GM18907 (cell line): ENCODE measurements at regions not wholly inside any gene's neighbourhood (a gene's known extent, or its start where the extent isn't known, plus 50 kb on each side); places are given as distances from the start of the nearest gene placed in this dataset.
"Not testable (repeated sequence)": the region's sequence is repeated elsewhere in the genome, so short reads cannot be mapped to it uniquely, and the experiment has no call there.

Source experiments
- ATAC-seq: cut with Tn5 transposase; IDR thresholded peaks from one replicate; pipeline ENCODE4 v1.9.1; 2021; ENCODE audit warnings: mild to moderate bottlenecking, moderate library complexity; ENCODE audit not compliant: unreplicated experiment

DNA sequence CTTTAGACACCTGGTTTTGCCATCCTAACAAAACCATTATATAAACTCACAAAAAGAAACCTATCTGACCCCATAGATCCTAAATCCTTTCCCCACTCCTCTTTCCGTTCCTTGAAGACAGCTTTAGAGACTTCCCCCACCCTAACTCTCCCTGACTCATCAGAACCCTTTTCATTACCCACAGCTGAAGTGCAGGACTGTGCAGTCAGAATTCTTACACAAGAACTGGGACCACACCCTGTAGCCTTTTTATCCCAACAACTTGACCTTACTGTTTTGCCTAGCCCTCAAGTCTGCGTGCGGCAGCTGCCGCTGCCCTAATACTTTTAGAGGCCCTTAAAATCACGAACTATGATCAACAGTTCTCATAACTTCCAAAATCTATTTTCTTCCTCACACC is 254.9 kb upstream of the GULP1 start:
- ATAC-seq, result not testable (repeated sequence)

DNA sequence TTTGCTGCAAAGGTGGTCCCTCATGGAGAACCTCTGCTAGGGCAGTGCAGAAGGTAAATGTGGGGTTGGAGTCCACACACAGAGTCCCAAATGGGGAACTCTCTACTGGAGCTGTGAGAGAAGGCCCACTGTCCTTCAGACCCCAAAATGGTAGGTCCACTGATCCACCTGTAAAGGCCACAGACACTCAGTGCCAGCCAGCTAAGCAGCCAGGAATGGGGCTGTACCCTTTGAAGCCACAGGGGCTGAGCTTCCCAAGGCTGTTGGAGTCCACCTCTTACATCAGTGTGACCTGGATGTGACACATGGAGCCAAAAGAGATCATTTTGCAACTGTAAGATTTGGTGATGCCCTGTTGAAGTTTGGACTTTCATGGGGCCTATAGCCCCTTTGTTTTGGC is 252.4 kb upstream of the GULP1 start:
- no peak for ATAC-seq

DNA sequence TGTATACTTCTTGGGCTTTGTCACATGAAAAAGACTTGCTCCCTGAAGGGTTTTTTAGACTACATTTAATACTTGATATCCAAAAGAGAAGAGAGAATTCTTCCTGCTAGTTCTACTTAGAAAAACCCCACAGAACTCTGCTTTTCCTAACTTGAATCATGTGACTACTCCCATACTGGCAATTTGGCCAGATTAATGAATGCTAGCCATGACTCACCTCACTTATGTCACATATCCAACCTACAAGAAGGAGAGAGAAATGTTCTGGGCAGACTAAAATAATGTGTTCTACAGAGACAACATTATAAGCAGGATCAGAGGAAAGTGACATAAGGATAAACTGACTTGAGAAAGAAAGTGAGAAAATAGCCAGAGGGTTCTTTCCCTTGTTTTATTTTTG is 249.3 kb upstream of the GULP1 start:
- no peak for ATAC-seq

DNA sequence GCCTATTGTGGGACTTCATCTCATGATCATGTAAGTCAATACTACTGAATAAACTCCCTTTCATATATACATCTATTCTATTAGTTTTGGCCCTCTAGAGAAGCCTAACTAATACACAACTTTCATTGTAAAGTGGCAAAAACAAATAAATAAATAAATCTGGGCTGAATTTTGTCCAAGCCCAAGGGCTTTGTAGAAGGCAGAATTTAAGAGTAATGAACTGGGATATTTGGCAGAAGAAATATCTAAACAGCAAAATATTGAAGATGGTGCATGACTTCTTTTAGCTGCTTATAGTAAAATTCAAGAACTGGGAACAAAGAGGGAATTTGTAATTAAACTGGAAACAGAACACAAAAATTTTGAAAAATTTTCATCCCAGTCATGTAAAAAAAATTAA is 246.7 kb upstream of the GULP1 start:
- no peak for ATAC-seq

GRCh38 chr2:188046437-188046836 is 245.2 kb upstream of the GULP1 start:
- no peak for ATAC-seq

- no peak for ATAC-seq
These were observed 243.9 kb upstream of the GULP1 start for GRCh38 chr2:188047735-188048134.

GRCh38 chr2:188050726-188051125 is 240.9 kb upstream of the GULP1 start:
- ATAC-seq, result no peak

GRCh38 chr2:188051706-188052105 is 240.0 kb upstream of the GULP1 start:
- ATAC-seq, result no peak

DNA sequence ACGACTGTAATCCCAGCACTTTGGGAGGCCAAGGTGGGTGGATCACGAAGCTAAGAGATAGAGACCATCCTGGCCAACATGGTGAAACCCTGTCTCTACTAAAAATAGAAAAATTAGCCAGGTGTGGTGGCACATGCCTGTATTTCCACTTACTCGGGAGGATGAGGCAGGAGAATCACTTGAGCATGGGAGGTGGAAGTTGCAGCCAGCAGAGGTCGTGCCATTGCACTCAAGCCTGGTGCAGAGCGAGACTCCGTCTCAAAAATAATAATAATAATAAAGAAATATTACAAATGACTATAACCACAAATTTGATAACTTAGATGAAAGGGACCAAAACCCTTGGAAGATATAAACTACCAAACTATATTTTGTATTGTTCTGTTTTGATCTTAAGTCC is 226.3 kb upstream of the GULP1 start:
- no peak for ATAC-seq

DNA sequence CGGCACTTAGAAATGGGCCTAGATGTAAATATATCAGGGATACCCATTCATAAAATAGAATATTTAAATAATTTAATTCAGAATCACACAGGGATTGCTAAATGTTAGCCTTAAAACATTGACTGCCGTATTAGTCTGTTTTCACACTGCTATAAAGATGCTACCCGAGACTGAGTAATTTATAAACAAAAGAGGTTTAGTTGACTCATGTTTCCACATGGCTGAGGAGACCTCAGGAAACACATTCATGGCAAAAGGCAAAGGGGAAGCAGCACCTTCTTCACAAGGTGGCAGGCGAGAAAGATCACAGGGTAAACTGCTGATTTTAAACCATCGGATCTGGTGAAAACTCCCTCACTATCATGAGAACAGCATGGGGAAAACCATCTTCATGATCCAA is 223.6 kb upstream of the GULP1 start:
- no peak for ATAC-seq

DNA sequence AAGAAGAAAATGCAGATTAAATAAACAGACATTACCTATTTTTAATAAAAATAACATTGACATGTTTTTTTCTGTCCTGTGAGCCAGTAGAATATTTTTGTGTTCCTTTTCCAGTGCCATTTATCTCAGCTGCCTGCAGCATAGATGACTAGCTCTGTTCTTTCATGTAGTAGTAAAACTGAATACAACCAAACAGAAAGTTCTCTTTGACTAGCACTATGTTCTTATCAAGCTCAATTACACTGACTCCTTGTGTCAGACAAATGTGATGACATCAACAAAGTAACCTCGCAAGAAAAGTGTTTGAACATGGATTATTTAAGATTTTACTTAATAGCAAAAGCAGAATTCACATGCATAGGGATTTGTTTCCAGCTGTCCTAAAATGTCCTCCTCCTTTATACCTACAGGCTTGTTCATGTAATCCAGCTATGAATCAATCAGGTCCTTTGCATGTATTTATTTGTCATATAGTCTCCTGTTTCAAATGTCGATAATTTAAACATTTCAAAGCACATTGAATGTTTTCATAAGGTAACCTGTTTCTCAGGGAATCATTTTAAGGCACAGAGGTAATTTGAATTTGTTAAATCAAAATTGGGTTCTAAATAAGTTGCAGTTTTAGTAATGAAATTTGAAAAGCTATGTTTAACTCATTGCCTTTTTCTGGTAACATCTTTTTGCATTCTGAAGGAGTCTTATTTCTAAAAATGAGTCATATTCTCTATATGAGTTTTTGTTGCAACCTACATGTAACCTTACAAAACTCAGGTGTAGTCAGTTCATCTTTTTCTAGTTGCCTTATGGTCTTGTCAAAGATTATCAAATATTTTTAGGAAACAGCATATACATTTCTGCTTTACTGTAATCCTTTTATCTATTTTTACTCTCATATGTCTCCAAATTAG is 215.3 kb upstream of the GULP1 start:
- peak; percentile 71 for ATAC-seq

DNA sequence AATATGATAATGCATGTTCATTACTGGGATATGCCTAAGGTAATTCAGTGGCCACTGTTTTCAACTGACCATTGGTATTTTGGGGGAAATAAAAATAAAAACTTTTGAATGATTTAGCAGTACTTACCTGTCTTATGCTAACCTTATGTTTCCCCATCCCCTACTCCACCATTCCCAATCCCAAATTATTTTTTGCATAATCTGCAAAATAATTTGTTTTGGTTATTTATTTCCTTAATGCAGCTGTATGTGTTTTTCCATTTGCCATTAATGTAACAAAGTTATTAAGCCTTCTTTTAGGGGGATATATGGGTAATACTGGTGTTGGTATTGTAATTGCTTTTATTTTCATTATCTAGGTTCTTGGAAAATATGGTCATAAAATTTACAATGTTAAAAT is 213.9 kb upstream of the GULP1 start:
- ATAC-seq, result no peak

DNA sequence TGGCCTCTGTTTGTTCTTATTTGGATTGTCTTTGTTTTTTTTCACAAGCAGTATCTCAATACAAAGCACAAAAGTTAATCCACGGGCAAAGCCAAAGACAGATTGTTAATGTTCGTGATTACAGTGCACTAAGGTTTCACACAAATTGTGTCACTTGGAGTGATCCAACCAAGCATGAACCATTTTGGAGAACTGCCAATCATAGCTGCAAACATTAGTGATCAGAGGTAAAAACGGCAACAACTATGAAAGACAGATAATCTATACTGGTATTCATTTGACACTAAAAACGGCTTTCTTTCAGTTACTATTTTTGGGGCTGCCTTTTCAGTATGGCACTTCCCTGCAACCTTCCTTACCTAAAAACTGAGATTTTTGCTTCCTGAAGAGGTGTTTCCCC is 213.1 kb upstream of the GULP1 start:
- no peak for ATAC-seq

- no peak for ATAC-seq
These were observed 212.5 kb upstream of the GULP1 start for GRCh38 chr2:188079196-188079595.

DNA sequence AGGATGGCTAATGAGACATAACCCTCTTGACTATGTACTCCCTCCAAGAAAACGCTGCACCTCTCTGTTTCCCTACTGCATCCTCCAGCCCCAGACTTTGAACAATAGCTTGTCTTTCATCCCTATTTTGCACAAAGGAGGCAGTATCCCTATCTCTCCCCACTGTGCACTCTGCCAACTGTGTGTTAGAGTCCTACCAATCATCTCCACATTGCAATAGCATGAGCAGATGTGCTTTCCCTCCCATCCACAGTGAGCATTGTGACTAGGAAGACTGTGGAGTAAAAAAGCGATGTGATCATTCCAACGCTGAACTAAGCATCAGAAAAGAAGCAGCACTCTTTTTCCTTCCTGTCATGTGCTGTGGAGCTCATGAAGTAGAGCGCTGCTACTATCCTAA is 206.3 kb upstream of the GULP1 start:
- ATAC-seq, result no peak

GRCh38 chr2:188089901-188090300 is 201.8 kb upstream of the GULP1 start:
- no peak for ATAC-seq

DNA sequence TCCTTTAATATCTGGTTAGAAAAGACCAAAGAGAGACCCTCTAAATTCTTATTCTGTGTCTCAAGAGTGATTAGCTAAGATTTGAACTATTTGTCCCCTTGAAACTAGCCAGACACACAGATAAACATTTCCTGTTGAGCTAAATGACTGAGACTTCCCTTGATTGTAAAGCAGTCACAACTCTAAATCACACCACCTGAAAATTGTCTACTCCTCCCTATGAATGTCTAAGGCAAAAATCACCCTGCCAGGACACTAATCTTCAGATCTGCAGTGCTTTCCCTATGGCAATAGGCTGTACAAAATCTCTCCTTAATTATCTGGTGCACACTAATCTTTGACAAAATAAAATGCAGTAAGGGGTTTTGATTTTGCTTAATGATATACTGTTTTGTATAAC is 200.5 kb upstream of the GULP1 start:
- no peak for ATAC-seq

DNA sequence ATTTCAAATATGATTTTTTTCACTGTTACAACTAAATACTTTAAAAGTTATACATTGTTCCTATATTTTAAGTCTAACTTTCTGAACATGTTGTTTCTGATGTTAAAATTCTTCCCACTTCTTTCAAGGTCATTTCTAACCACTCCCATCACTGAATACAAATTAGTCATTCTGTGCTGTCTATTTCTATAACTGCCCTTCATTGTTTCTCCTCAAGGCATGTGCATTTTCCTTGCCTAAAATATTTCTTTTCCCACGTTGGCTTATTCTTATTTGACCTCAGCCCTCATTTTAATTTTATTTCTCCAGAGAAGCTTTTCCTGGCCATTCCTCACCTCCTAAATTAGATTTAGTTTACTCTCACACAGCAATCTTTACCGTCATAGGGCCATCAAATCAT is 198.9 kb upstream of the GULP1 start:
- ATAC-seq, result no peak

GRCh38 chr2:188096910-188097309 is 194.8 kb upstream of the GULP1 start:
- no peak for ATAC-seq

GRCh38 chr2:188102881-188103280 is 188.8 kb upstream of the GULP1 start:
- no peak for ATAC-seq

DNA sequence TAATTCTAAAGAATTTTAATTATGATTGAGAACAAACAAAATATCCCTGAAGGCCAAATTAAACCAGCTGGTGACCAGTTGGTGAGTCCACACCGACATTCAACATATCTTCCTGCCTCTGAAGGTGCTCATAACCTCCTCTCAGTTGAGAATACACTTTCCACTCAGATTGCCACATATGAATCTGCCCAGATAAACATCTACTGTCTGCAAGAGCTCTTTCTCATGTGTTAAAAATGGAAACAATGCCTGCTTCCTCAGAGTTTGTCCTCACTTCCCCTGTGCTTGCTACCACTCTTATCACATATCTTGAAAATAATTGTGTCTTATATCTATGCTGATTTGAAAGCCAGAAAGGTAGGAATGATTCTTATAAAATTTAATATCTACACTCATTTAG is 177.7 kb upstream of the GULP1 start:
- ATAC-seq, result no peak

- ATAC-seq, result no peak
These were observed 174.0 kb upstream of the GULP1 start for GRCh38 chr2:188117706-188118105.

GRCh38 chr2:188118431-188118830 is 173.2 kb upstream of the GULP1 start:
- ATAC-seq, result no peak
